ENCODE measurements at regions not wholly inside any gene's neighbourhood (a gene's known extent, or its start where the extent isn't known, plus 50 kb on each side); places are given as distances from the start of the nearest gene placed in this dataset.
"Not testable (repeated sequence)": the region's sequence is repeated elsewhere in the genome, so short reads cannot be mapped to it uniquely, and the experiment has no call there.

GRCh38 chr5:125486634-125487033, 740.2 kb upstream of the ZNF608 start:
- H3K27me3 Mint-ChIP-seq: no peaks in the 10 kb centered on the region
- no peak overlapping the region for H3K4me3 Mint-ChIP-seq
- ATAC-seq (replicated peaks): no peak
- H3K27ac Mint-ChIP-seq: no peak overlapping the region
- H3K36me3 Mint-ChIP-seq (ENCODE audit: low read depth): no peaks in the 10 kb centered on the region
- peaks cover 6% of the 10 kb centered on the region for H3K9me3 Mint-ChIP-seq
- H3K4me1 Mint-ChIP-seq: no peaks in the 10 kb centered on the region

GRCh38 chr5:125487231-125487630, 740.8 kb upstream of the ZNF608 start:
- Mint-ChIP-seq H3K9me3 (peaks cover 6% of the 10 kb centered on the region), H3K27ac (no peak overlapping the region), H3K4me3 (no peak overlapping the region), H3K36me3 (ENCODE audit: low read depth) (no peaks in the 10 kb centered on the region), H3K4me1 (no peaks in the 10 kb centered on the region), H3K27me3 (no peaks in the 10 kb centered on the region)
- ATAC-seq (replicated peaks): no peak

- not testable (repeated sequence) for H3K4me1 Mint-ChIP-seq; H3K9me3 Mint-ChIP-seq; H3K27me3 Mint-ChIP-seq; H3K36me3 Mint-ChIP-seq (ENCODE audit: low read depth); ATAC-seq (replicated peaks); H3K4me3 Mint-ChIP-seq; H3K27ac Mint-ChIP-seq
Observed at GRCh38 chr5:125487652-125488051, 741.2 kb upstream of the ZNF608 start.

- Mint-ChIP-seq H3K27ac (no peak overlapping the region), H3K9me3 (peaks cover 4% of the 10 kb centered on the region), H3K4me1 (no peaks in the 10 kb centered on the region), H3K36me3 (ENCODE audit: low read depth) (no peaks in the 10 kb centered on the region), H3K27me3 (no peaks in the 10 kb centered on the region), H3K4me3 (no peak overlapping the region)
- no peak for ATAC-seq (replicated peaks)
Observed at GRCh38 chr5:125489146-125489545, 742.7 kb upstream of the ZNF608 start.

- Mint-ChIP-seq H3K4me3 (no peak overlapping the region), H3K36me3 (ENCODE audit: low read depth) (no peaks in the 10 kb centered on the region)
- ATAC-seq (replicated peaks): no peak
Observed at GRCh38 chr5:125491986-125492492, 745.6 kb upstream of the ZNF608 start.

GRCh38 chr5:125492977-125493376, 746.5 kb upstream of the ZNF608 start:
- no peaks in the 10 kb centered on the region for H3K36me3 Mint-ChIP-seq (ENCODE audit: low read depth)
- no peak for ATAC-seq (replicated peaks)
- no peaks in the 10 kb centered on the region for H3K27me3 Mint-ChIP-seq
- H3K27ac Mint-ChIP-seq: no peak overlapping the region
- H3K4me3 Mint-ChIP-seq: no peak overlapping the region
- no peaks in the 10 kb centered on the region for H3K4me1 Mint-ChIP-seq
- peaks cover 8% of the 10 kb centered on the region for H3K9me3 Mint-ChIP-seq

More at GRCh38 chr5:125491986-125492492, 745.6 kb upstream of the ZNF608 start:
- Mint-ChIP-seq H3K27ac (no peak overlapping the region), H3K9me3 (peaks cover 8% of the 10 kb centered on the region), H3K4me1 (no peaks in the 10 kb centered on the region), H3K27me3 (no peaks in the 10 kb centered on the region)

GRCh38 chr5:125496393-125496792, 750.0 kb upstream of the ZNF608 start:
- Mint-ChIP-seq H3K27ac (no peak overlapping the region), H3K27me3 (no peaks in the 10 kb centered on the region), H3K9me3 (peaks cover 15% of the 10 kb centered on the region), H3K4me3 (no peak overlapping the region), H3K4me1 (no peaks in the 10 kb centered on the region), H3K36me3 (ENCODE audit: low read depth) (no peaks in the 10 kb centered on the region)
- no peak for ATAC-seq (replicated peaks)

GRCh38 chr5:125497651-125498050, 751.2 kb upstream of the ZNF608 start:
- Mint-ChIP-seq H3K27me3 (no peaks in the 10 kb centered on the region), H3K4me3 (no peak overlapping the region), H3K4me1 (no peaks in the 10 kb centered on the region), H3K9me3 (peaks cover 14% of the 10 kb centered on the region), H3K27ac (no peak overlapping the region), H3K36me3 (ENCODE audit: low read depth) (no peaks in the 10 kb centered on the region)
- ATAC-seq (replicated peaks): no peak

GRCh38 chr5:125499636-125500332, 753.3 kb upstream of the ZNF608 start:
- Mint-ChIP-seq H3K9me3 (peaks cover 16% of the 10 kb centered on the region), H3K4me1 (no peaks in the 10 kb centered on the region), H3K27ac (no peak overlapping the region), H3K36me3 (ENCODE audit: low read depth) (no peaks in the 10 kb centered on the region), H3K27me3 (no peaks in the 10 kb centered on the region), H3K4me3 (no peak overlapping the region)
- no peak for ATAC-seq (replicated peaks)

GRCh38 chr5:125501396-125501795, 755.0 kb upstream of the ZNF608 start:
- ATAC-seq (replicated peaks): no peak
- Mint-ChIP-seq H3K4me3 (no peak overlapping the region), H3K27ac (no peak overlapping the region), H3K9me3 (peaks cover 15% of the 10 kb centered on the region), H3K36me3 (ENCODE audit: low read depth) (no peaks in the 10 kb centered on the region), H3K4me1 (no peaks in the 10 kb centered on the region), H3K27me3 (no peaks in the 10 kb centered on the region)

- Mint-ChIP-seq H3K4me1 (no peaks in the 10 kb centered on the region), H3K4me3 (no peak overlapping the region), H3K36me3 (ENCODE audit: low read depth) (no peaks in the 10 kb centered on the region), H3K27me3 (no peaks in the 10 kb centered on the region), H3K27ac (no peak overlapping the region), H3K9me3 (peaks cover 13% of the 10 kb centered on the region)
- no peak for ATAC-seq (replicated peaks)
Observed at GRCh38 chr5:125503946-125504345, 757.5 kb upstream of the ZNF608 start.

GRCh38 chr5:125505115-125505514, 758.7 kb upstream of the ZNF608 start:
- no peaks in the 10 kb centered on the region for H3K36me3 Mint-ChIP-seq (ENCODE audit: low read depth)
- H3K4me1 Mint-ChIP-seq: no peaks in the 10 kb centered on the region
- H3K27ac Mint-ChIP-seq: no peak overlapping the region
- peaks cover 11% of the 10 kb centered on the region for H3K9me3 Mint-ChIP-seq
- ATAC-seq (replicated peaks): no peak
- no peak overlapping the region for H3K4me3 Mint-ChIP-seq
- H3K27me3 Mint-ChIP-seq: no peaks in the 10 kb centered on the region

GRCh38 chr5:125506124-125506523, 759.7 kb upstream of the ZNF608 start:
- no peak overlapping the region for H3K4me3 Mint-ChIP-seq
- no peak for ATAC-seq (replicated peaks)
- H3K27me3 Mint-ChIP-seq: no peaks in the 10 kb centered on the region
- H3K27ac Mint-ChIP-seq: no peak overlapping the region
- no peaks in the 10 kb centered on the region for H3K4me1 Mint-ChIP-seq
- H3K9me3 Mint-ChIP-seq: peaks cover 11% of the 10 kb centered on the region
- no peaks in the 10 kb centered on the region for H3K36me3 Mint-ChIP-seq (ENCODE audit: low read depth)

- Mint-ChIP-seq H3K36me3 (ENCODE audit: low read depth) (no peaks in the 10 kb centered on the region), H3K4me1 (no peaks in the 10 kb centered on the region), H3K27ac (no peak overlapping the region), H3K9me3 (peaks cover 16% of the 10 kb centered on the region), H3K27me3 (no peaks in the 10 kb centered on the region), H3K4me3 (no peak overlapping the region)
- ATAC-seq (replicated peaks): no peak
Observed at GRCh38 chr5:125508225-125508624, 761.8 kb upstream of the ZNF608 start.

GRCh38 chr5:125510651-125511050, 764.2 kb upstream of the ZNF608 start:
- Mint-ChIP-seq H3K4me1 (no peaks in the 10 kb centered on the region), H3K9me3 (peaks cover 17% of the 10 kb centered on the region), H3K27ac (no peak overlapping the region), H3K27me3 (no peaks in the 10 kb centered on the region), H3K4me3 (no peak overlapping the region), H3K36me3 (ENCODE audit: low read depth) (no peaks in the 10 kb centered on the region)
- no peak for ATAC-seq (replicated peaks)

All from activated T-helper 17 cell treated with anti-CD3 and anti-CD28 coated beads, Interleukin-2, amount 50 U/mL, for 72 hours (primary cell).